H9 (cell line): ENCODE measurements at regions not wholly inside any gene's neighbourhood (a gene's known extent, or its start where the extent isn't known, plus 50 kb on each side); places are given as distances from the start of the nearest gene placed in this dataset.

ENCODE experiments used
- DNase-seq: peaks from one replicate; pipeline ENCODE4 v3.0.0-alpha.2; 2017
- H2AFZ ChIP-seq: one replicate; pipeline ENCODE4 v1.6.1; 2013; ENCODE audit warnings: mild to moderate bottlenecking, low read length, control low read depth, moderate library complexity
- H2AK5ac ChIP-seq: 2 replicates; pipeline ENCODE4 v1.6.1; 2013; ENCODE audit warnings: low read length, control low read depth, mixed read lengths; ENCODE audit not compliant: insufficient read length
- H2BK120ac ChIP-seq: one replicate; pipeline ENCODE4 v1.6.1; 2013; ENCODE audit warnings: low read depth, mild to moderate bottlenecking, low read length, control low read depth, inconsistent platforms; ENCODE audit not compliant: poor library complexity, severe bottlenecking
- H2BK12ac ChIP-seq: 2 replicates; pipeline ENCODE4 v1.6.1; 2013; ENCODE audit warnings: low read length, control low read depth, mixed read lengths, low read depth; ENCODE audit not compliant: insufficient read length
- H2BK15ac ChIP-seq: 2 replicates; pipeline ENCODE4 v1.6.1; 2013; ENCODE audit warnings: low read depth, low read length, control low read depth
- H2BK20ac ChIP-seq: one replicate; pipeline ENCODE4 v1.6.1; 2013; ENCODE audit warnings: low read depth, mild to moderate bottlenecking, low read length, control low read depth, inconsistent platforms; ENCODE audit not compliant: poor library complexity, severe bottlenecking
- H2BK5ac ChIP-seq: 2 replicates; pipeline ENCODE4 v1.6.1; 2013; ENCODE audit warnings: low read length, control low read depth, mixed read lengths; ENCODE audit not compliant: insufficient read length
- H3K14ac ChIP-seq: 2 replicates; pipeline ENCODE4 v1.6.1; 2013; ENCODE audit warnings: low read length, control low read depth; ENCODE audit not compliant: insufficient read depth
- H3K18ac ChIP-seq: 2 replicates; pipeline ENCODE4 v1.6.1; 2013; ENCODE audit warnings: low read depth, mild to moderate bottlenecking, mixed read lengths, low read length, control low read depth; ENCODE audit not compliant: insufficient read length
- H3K23ac ChIP-seq: 2 replicates; pipeline ENCODE4 v1.6.1; 2013; ENCODE audit warnings: low read length, control low read depth, mixed read lengths, low read depth; ENCODE audit not compliant: insufficient read length
- H3K23me2 ChIP-seq: 2 replicates; pipeline ENCODE4 v1.6.1; 2013; ENCODE audit warnings: low read depth, mild to moderate bottlenecking, mixed read lengths, low read length, control low read depth; ENCODE audit not compliant: insufficient read length, poor library complexity, severe bottlenecking
- H3K27ac ChIP-seq: 2 replicates; pipeline ENCODE4 v1.5.1; 2013; ENCODE audit warnings: low read length, control low read depth, mixed read lengths, low read depth; ENCODE audit not compliant: insufficient read length
- H3K27me3 ChIP-seq: 2 replicates; pipeline ENCODE4 v1.6.1; 2013; ENCODE audit warnings: low read length, control low read depth, inconsistent platforms; ENCODE audit not compliant: insufficient read depth
- H3K4ac ChIP-seq: 2 replicates; pipeline ENCODE4 v1.6.1; 2013; ENCODE audit warnings: low read depth, mild to moderate bottlenecking, control low read depth, inconsistent platforms, low read length, moderate library complexity
- H3K4me1 ChIP-seq: 2 replicates; pipeline ENCODE4 v1.6.1; 2013; ENCODE audit warnings: low read length, control low read depth, inconsistent platforms; ENCODE audit not compliant: insufficient read depth
- H3K4me2 ChIP-seq: 2 replicates; pipeline ENCODE4 v1.6.1; 2013; ENCODE audit warnings: low read length, control low read depth, mixed read lengths; ENCODE audit not compliant: insufficient read length, insufficient read depth
- H3K56ac ChIP-seq: 2 replicates; pipeline ENCODE4 v1.6.1; 2013; ENCODE audit warnings: low read depth, mild to moderate bottlenecking, mixed read lengths, low read length, control low read depth; ENCODE audit not compliant: insufficient read length
- H3K79me1 ChIP-seq: 2 replicates; pipeline ENCODE4 v1.6.1; 2013; ENCODE audit warnings: low read depth, mild to moderate bottlenecking, moderate library complexity, low read length, control low read depth, inconsistent platforms; ENCODE audit not compliant: insufficient read depth, poor library complexity, severe bottlenecking
- H3K79me2 ChIP-seq: 2 replicates; pipeline ENCODE4 v1.6.1; 2013; ENCODE audit warnings: low read length, control low read depth, inconsistent platforms; ENCODE audit not compliant: insufficient read depth
- H3K9ac ChIP-seq: 2 replicates; pipeline ENCODE4 v1.6.1; 2013; ENCODE audit warnings: low read length, control low read depth, mixed read lengths; ENCODE audit not compliant: insufficient read length; ENCODE audit errors: extremely low read depth
- H3K9me3 ChIP-seq: one replicate; pipeline ENCODE4 v1.6.1; 2013; ENCODE audit warnings: low read depth, low read length, inconsistent platforms; ENCODE audit not compliant: control insufficient read depth
- H3T11ph ChIP-seq: one replicate; pipeline ENCODE4 v1.6.1; 2013; ENCODE audit warnings: mild to moderate bottlenecking, low read length, control low read depth, inconsistent platforms
- H4K20me1 ChIP-seq: one replicate; pipeline ENCODE4 v1.6.1; 2013; ENCODE audit not compliant: control insufficient read depth, insufficient read length, insufficient read depth
- H4K5ac ChIP-seq: 2 replicates; pipeline ENCODE4 v1.6.1; 2013; ENCODE audit warnings: low read depth, mild to moderate bottlenecking, mixed read lengths, low read length, control low read depth; ENCODE audit not compliant: insufficient read length
- H4K8ac ChIP-seq: replicated peaks from 2 replicates; pipeline ENCODE4 v1.6.1; 2013; ENCODE audit warnings: low read length, control low read depth, mixed read lengths, low read depth; ENCODE audit not compliant: insufficient read length
- H4K91ac ChIP-seq: 2 replicates; pipeline ENCODE4 v1.6.1; 2013; ENCODE audit warnings: low read depth, mild to moderate bottlenecking, moderate library complexity, mixed read lengths, low read length, control low read depth; ENCODE audit not compliant: insufficient read length
- H3K27ac Mint-ChIP-seq, 3 experiments: 2 replicates in 2 of 3; 3 replicates in 1 of 3; pipeline ENCODE4 v1.8.0; 2020 to 2021; ENCODE audit warnings: mixed read lengths in 3 of 3, mild to moderate bottlenecking in 1 of 3, moderate library complexity in 1 of 3
- H3K27me3 Mint-ChIP-seq: 2 replicates; pipeline ENCODE4 v1.8.0; 2021; ENCODE audit warnings: low read depth, mild to moderate bottlenecking, moderate library complexity, mixed read lengths
- H3K36me3 Mint-ChIP-seq, 3 experiments: 2 replicates in 2 of 3; 3 replicates in 1 of 3; pipeline ENCODE4 v1.8.0; 2020 to 2021; ENCODE audit warnings: low read depth in 3 of 3, mixed read lengths in 3 of 3; ENCODE audit not compliant: insufficient read depth in 1 of 3
- H3K4me1 Mint-ChIP-seq, 2 experiments: 2 replicates each; pipeline ENCODE4 v1.8.0; 2020; ENCODE audit warnings: mixed read lengths in 2 of 2
- H3K4me3 Mint-ChIP-seq, 2 experiments: 2 replicates in 1 of 2; 3 replicates in 1 of 2; pipeline ENCODE4 v1.8.0; 2020 to 2021; ENCODE audit warnings: mild to moderate bottlenecking in 2 of 2, mixed read lengths in 2 of 2, moderate library complexity in 1 of 2
- H3K9me3 Mint-ChIP-seq, 2 experiments: 2 replicates in 1 of 2; 3 replicates in 1 of 2; pipeline ENCODE4 v1.8.0; 2020; ENCODE audit warnings: mild to moderate bottlenecking in 2 of 2, mixed read lengths in 2 of 2, moderate library complexity in 1 of 2
- WGBS: extraction: QIAGEN DNeasy Blood & Tissue Kit; methylation state at CpG from one replicate; pipeline ENCODE4 v1.1.7; 2013; ENCODE audit warnings: missing lambda C conversion rate, low lambda C conversion rate, mixed read lengths; ENCODE audit not compliant: insufficient read length; ENCODE audit errors: extremely low coverage; 5-methylcytosine and 5-hydroxymethylcytosine counted together
- TF ChIP-seq, protein P1 (sequence below): fragments of 200-600 bp; sonication (generic); conservative IDR thresholded peaks from 3 replicates; pipeline ENCODE4 v1.8.0; 2021; ENCODE audit warnings: antibody characterized with exemption, mild to moderate bottlenecking

DNA sequence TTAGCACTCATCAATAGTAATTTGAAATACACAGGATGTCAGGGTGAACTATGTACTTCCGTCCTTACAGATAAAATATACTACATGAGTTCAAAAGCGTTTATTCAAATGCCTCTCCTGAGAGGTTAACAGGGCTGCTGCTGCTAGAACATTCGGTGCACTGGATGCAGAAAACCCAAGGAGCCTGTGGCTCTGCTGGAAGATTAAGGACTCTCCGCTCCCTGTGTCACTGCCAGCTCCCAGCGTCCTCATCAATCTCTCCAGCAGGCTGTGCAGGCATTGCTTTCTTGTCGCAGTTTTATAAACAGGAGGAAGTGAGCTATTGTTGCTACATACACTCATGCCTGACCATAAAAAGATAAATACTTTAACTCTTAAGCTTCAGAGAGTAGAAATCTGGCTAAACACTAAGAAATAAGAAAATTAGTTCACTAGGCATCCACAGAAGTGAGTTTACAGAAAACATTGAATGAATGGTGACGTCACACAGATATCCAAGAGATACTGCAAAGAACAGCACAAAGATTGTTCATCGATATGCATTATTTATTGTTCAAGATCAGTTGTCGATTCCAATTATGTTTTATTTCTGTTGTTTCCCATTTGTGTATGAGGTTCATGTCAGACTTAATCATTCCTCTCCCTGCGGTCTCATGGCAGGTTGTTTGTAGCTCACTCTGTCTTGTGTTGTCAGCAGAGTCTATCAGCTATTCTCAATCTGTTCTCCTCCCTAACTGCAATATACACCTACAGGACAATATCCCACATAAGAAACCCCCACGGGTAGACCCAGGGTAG is 127.9 kb upstream of the MON1B start:
- Histone ChIP-seq H4K20me1 (no peaks in the 10 kb centered on the region), H3K27ac (no peak overlapping the region), H3K23ac (no peak overlapping the region), H3K4me2 (no peak overlapping the region), H2BK15ac (no peak overlapping the region), H3K23me2 (no peaks in the 10 kb centered on the region), H3K79me2 (no peaks in the 10 kb centered on the region), H3K18ac (no peak overlapping the region), H4K8ac (no peak overlapping the region), H3K4ac (no peak overlapping the region), H3K9me3 (no peaks in the 10 kb centered on the region), H2BK120ac (no peak overlapping the region), H2BK12ac (no peak overlapping the region), H4K5ac (no peak overlapping the region), H2AFZ (no peak overlapping the region), H3T11ph (no peak overlapping the region), H2BK5ac (no peak overlapping the region), H2AK5ac (no peak overlapping the region), H3K79me1 (no peaks in the 10 kb centered on the region), H3K14ac (no peak overlapping the region), H3K4me1 (no peaks in the 10 kb centered on the region), H3K56ac (no peak overlapping the region), H3K9ac (no peak overlapping the region), H4K91ac (no peak overlapping the region), H3K27me3 (no peaks in the 10 kb centered on the region), H2BK20ac (no peak overlapping the region)
- Mint-ChIP-seq H3K27ac (no peak overlapping the region), H3K27me3 (no peaks in the 10 kb centered on the region; the same call in 1 of the 2 replicates), H3K4me3 (no peak overlapping the region), H3K36me3 (no peaks in the 10 kb centered on the region), H3K9me3 (no peaks in the 10 kb centered on the region), H3K4me1 (peaks cover 17 to 19% of the 10 kb centered on the region in 2 experiments)
- TF ChIP-seq, protein P1, sequence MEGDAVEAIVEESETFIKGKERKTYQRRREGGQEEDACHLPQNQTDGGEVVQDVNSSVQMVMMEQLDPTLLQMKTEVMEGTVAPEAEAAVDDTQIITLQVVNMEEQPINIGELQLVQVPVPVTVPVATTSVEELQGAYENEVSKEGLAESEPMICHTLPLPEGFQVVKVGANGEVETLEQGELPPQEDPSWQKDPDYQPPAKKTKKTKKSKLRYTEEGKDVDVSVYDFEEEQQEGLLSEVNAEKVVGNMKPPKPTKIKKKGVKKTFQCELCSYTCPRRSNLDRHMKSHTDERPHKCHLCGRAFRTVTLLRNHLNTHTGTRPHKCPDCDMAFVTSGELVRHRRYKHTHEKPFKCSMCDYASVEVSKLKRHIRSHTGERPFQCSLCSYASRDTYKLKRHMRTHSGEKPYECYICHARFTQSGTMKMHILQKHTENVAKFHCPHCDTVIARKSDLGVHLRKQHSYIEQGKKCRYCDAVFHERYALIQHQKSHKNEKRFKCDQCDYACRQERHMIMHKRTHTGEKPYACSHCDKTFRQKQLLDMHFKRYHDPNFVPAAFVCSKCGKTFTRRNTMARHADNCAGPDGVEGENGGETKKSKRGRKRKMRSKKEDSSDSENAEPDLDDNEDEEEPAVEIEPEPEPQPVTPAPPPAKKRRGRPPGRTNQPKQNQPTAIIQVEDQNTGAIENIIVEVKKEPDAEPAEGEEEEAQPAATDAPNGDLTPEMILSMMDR = no peak
- DNase-seq = no peak
- no CpG with 5 or more reads among the region's 11 CpGs for WGBS
